Activated naive CD8-positive, alpha-beta T cell treated with anti-CD3 and anti-CD28 coated beads, Interleukin-2, amount 10 ng/mL, durations not matched to agents 7 days and 5 days (primary cell): ENCODE measurements at regions not wholly inside any gene's neighbourhood (a gene's known extent, or its start where the extent isn't known, plus 50 kb on each side); places are given as distances from the start of the nearest gene placed in this dataset.
"Not testable (repeated sequence)": the region's sequence is repeated elsewhere in the genome, so short reads cannot be mapped to it uniquely, and the experiment has no call there.

Source experiments
- ATAC-seq: fragments of 150-1000 bp; cut with Tn5 transposase; one replicate; pipeline ENCODE4 v1.10.0; 2021; ENCODE audit warnings: low read depth, moderate library complexity
- POLR2A ChIA-PET: fragments of 350-600 bp; sonication (Branson Sonifier 250); formaldehyde crosslinking; loops from one replicate; lab custom pipeline; 2021; ENCODE audit warnings: antibody characterized with exemption; lab: Charles Lee
- DNase-seq: peaks from one replicate; pipeline ENCODE4 v3.0.0; 2021
- H3K27ac Mint-ChIP-seq: one replicate; pipeline ENCODE4 v1.8.0; 2022; ENCODE audit warnings: mild to moderate bottlenecking, mixed read lengths
- H3K27me3 Mint-ChIP-seq: one replicate; pipeline ENCODE4 v1.8.0; 2022; ENCODE audit warnings: mild to moderate bottlenecking, moderate library complexity, mixed read lengths
- H3K36me3 Mint-ChIP-seq: one replicate; pipeline ENCODE4 v1.8.0; 2021; ENCODE audit warnings: mild to moderate bottlenecking, mixed read lengths
- H3K4me1 Mint-ChIP-seq: one replicate; pipeline ENCODE4 v1.8.0; 2021; ENCODE audit warnings: mixed read lengths
- H3K4me3 Mint-ChIP-seq: one replicate; pipeline ENCODE4 v1.8.0; 2022; ENCODE audit warnings: mild to moderate bottlenecking, moderate library complexity, mixed read lengths
- H3K9me3 Mint-ChIP-seq: one replicate; pipeline ENCODE4 v1.8.0; 2021; ENCODE audit warnings: mixed read lengths

DNA sequence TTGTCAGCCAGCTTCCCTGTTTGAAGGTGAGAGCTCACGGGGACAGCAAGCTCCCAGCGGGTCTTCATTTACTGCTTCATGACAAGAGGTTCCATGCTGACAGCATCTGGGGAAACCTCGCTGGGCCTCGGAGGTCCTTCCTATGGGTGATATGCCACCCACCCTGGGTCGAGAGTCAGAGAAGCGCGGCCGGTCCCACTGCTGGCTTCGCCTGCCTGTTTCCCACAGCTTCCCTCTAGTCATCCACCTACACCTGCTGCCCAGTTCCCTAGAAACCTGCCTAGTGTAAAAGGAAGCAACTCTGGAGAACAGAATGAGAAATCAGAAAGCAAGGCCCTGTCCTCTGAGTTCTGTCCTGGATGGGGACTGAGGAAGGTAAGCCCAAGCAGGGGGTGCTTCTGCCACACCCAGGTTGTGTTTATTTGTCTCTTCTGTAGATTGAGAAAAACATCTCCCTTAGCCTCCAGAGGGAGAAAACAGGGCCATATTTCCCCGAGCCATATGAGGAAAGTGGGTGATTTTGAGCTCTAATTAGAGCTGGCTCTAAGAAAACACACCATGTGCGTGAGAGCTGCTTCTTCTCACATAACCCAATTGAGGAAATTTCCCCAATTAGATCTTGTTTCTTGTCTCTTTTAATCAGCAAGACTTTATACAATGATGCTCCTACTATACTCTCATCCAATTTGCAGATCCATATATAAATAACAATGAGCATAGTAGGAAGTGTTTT, 504.3 kb downstream of the IRS2 start:
- Mint-ChIP-seq H3K9me3 (no peaks in the 10 kb centered on the region), H3K4me1 (no peaks in the 10 kb centered on the region), H3K36me3 (no peaks in the 10 kb centered on the region), H3K4me3 (no peak overlapping the region), H3K27me3 (no peaks in the 10 kb centered on the region), H3K27ac (no peak overlapping the region)
- DNase-seq (no peak), ATAC-seq (no peak)
- POLR2A ChIA-PET, result no interaction called here

DNA sequence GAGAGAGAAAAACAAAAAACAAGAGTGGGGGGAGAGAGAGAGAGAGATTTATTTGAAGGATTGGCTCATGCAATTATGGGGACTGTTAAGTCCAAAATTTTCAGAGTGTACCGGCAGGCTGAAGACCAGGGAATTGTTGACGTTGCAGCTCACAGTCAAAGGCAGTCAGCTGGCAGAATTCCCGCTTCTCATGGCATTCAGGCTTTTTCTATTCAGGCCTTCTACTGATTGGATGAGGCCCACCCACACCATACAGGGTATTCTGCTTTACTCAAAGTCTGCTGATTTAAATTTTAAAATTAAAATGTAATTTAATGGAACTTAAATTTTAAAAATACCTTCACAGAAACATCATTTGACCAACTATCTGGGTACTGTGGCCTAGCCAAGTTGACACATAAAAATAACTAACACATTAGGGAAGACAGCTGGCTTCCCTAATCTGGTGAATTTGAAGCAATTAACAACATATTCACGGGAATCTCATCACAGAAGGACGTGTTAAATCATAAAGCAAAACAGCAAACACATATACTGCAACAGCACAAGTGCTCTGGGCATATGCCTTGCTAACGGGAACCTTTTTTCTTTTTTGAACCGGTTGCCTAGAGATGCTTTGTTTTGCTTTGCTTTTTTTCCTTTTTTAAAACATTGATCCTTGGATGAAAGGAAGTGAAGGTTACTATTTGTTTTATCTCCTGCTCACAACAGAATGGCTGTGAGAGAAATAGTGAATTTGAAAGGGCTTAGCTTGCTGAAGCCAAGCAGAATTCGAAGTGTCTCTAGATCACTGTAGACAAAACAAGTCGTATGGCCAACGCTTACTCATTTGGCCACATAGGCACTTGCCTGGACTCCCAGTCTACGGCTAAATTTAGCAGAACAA, 505.1 kb downstream of the IRS2 start:
- Mint-ChIP-seq H3K27ac (no peak overlapping the region), H3K4me3 (no peak overlapping the region), H3K36me3 (no peaks in the 10 kb centered on the region), H3K27me3 (no peaks in the 10 kb centered on the region), H3K4me1 (no peaks in the 10 kb centered on the region), H3K9me3 (no peaks in the 10 kb centered on the region)
- no peak for DNase-seq
- POLR2A ChIA-PET, result no interaction called here
- ATAC-seq, result no peak

DNA sequence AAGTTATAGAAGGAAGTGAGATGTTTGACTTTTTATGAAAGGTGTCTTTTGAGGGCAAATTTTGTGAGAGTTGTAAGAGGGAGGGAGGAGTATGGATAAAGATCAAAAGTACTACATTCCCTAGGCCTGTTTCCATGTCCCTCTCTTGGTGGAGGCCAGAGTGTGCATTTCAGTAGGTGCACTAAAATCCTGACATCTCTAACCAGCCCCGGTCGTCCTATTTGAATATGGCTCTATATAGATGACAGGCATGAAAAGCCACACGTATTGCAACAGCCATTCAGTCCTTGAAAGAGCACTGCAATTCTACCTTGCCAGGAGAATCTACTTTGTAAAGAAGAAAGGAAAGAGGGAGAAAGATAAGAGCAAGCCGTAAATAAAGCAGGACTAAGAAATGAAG, 510.1 kb downstream of the IRS2 start:
- Mint-ChIP-seq H3K27me3 (no peaks in the 10 kb centered on the region), H3K4me3 (no peak overlapping the region), H3K9me3 (no peaks in the 10 kb centered on the region), H3K4me1 (no peaks in the 10 kb centered on the region), H3K36me3 (no peaks in the 10 kb centered on the region), H3K27ac (no peak overlapping the region)
- no peak for DNase-seq
- POLR2A ChIA-PET, result no interaction called here
- no peak for ATAC-seq

DNA sequence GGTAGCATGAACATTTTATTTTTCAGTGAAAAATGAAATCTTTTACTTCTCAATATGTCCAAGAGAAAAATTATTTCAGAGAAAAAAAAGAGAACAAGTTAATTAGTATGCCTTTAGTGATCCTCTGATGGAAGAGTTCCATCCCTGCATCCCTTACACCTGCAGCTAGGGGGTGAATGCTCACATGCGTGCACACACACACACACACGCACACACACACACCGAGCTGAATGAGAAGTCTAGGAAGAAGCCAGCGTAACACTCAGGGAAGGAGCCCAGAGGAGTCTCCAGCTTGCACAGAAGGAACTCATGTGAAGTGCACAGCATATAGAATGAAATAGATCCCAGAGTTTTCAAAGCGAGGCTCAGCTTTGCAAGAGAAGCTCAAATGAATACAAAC, 510.5 kb downstream of the IRS2 start:
- no peaks in the 10 kb centered on the region for H3K4me1 Mint-ChIP-seq
- DNase-seq (no peak), ATAC-seq (no peak)
- H3K27ac Mint-ChIP-seq, result no peak overlapping the region
- POLR2A ChIA-PET, result no interaction called here
- H3K36me3 Mint-ChIP-seq, result no peaks in the 10 kb centered on the region
- H3K4me3 Mint-ChIP-seq, result no peak overlapping the region
- no peaks in the 10 kb centered on the region for H3K27me3 Mint-ChIP-seq
- no peaks in the 10 kb centered on the region for H3K9me3 Mint-ChIP-seq

DNA sequence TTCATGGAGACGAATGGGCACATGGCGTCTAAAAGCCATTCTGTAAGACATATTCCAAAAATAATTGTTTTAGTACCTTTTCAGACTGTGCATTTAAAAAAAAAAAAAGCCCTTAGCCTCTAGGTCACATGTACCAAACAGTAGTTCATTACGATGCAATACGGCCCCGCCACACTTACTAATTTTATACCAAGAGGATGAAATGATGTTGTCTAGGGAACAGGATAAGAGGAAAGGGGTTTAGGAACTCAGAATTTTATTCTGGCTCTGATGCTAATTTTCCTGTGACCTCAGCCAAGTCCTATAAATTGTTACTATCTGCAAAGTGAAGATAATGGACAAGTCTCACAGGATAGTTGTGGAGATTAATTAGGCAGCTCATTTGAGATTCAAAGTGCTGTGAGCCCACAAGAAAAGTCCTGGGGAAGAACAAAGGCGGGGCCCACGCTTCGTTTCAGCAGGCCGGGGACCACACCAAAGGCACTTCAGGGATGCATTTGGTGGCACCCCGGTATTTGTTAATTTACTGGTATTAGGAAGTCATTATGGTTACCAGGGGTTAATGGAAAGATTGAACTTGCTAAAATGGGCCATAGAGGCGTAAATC, 511.1 kb downstream of the IRS2 start:
- Mint-ChIP-seq H3K27me3 (no peaks in the 10 kb centered on the region), H3K4me1 (no peaks in the 10 kb centered on the region), H3K36me3 (no peaks in the 10 kb centered on the region), H3K4me3 (no peak overlapping the region), H3K27ac (no peak overlapping the region), H3K9me3 (no peaks in the 10 kb centered on the region)
- no peak for ATAC-seq
- no peak for DNase-seq
- POLR2A ChIA-PET, result no interaction called here

DNA sequence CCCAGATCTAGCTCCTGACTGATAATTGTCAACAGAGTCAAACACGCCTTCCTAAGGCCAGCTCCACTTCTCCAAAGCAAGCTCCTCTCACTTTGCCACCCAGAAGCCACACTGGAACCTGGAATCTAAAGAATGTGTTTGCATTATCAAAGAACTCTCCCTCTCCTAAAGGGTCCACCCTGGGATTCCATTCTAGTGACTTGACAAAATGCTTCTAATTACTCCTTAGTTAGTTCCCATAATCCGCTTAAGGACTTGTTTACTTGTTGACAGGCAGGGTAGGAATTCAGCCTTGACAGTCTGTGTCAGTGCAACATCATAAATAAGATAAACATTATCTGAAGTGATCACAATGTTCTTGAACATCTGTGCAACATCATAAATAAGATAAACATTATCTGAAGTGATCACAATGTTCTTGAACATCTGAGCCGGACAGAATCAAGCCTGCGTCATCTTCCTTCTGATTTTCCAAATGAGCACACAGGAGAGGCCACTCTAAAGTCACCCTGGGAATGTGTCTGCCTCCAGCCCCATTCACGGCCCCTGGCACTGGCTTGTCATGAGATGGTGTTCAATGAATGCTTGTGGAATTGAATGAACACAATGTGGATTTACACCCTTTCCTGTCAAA, 512.1 kb downstream of the IRS2 start:
- H3K4me1 Mint-ChIP-seq, result no peaks in the 10 kb centered on the region
- no peak overlapping the region for H3K4me3 Mint-ChIP-seq
- H3K36me3 Mint-ChIP-seq, result no peaks in the 10 kb centered on the region
- no peak overlapping the region for H3K27ac Mint-ChIP-seq
- DNase-seq (no peak), ATAC-seq (no peak)
- H3K27me3 Mint-ChIP-seq, result no peaks in the 10 kb centered on the region
- POLR2A ChIA-PET, result no interaction called here
- no peaks in the 10 kb centered on the region for H3K9me3 Mint-ChIP-seq

DNA sequence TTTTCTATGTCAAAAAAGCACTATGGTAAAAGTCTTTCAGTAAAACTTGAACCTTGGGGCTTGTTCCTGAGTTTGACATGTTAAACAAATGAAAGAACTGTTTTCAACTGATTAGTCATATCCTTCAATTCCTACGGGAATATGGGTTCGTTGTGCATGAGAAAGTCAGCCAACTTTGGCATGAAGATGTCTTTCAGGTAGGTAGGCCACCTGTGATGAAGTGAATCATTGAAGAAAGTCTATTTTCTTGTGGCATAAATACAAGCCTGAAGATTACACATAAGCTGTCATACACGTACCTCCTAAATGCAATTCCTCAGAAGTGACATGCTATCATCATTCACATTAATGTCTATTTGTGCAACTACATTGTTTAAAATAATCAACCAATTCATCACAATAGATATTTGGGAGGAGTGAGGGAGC, 513.0 kb downstream of the IRS2 start:
- Mint-ChIP-seq H3K36me3 (no peaks in the 10 kb centered on the region), H3K9me3 (no peaks in the 10 kb centered on the region), H3K4me3 (no peak overlapping the region), H3K27ac (no peak overlapping the region), H3K4me1 (no peaks in the 10 kb centered on the region), H3K27me3 (no peaks in the 10 kb centered on the region)
- ATAC-seq (no peak), DNase-seq (no peak)
- POLR2A ChIA-PET, result no interaction called here

DNA sequence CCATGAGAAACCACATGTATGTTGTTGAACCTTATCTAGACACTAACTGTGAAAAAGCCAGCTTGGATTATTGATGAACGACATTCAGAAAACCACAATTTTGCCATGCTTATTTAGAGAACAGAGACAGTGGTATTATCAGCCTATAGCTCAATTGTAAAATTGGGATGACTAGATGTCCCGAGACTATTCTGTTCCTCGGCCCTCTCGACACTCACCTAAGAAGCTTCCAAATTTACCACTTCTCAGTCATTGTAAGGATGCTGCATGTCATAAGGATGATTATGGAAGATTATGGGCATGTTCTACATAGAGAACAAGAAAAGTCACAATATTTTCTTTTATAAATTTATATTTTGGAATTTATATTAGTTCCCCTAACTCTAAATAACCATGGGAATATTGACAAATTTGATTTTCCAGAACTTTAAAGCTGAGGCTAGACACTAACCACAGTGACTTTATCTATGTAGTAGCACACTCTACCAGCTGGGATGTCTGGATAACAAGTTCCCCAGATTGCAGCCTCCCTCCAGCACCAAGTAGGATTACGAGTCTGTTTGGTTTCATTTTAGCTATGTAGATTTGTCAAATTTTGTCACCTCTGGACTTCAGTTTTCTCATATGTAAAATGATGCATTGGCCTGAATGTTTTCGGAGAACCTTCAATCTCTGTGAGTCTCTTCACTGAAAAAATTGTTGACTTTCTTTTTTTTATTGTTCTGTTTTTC, 513.6 kb downstream of the IRS2 start:
- Mint-ChIP-seq H3K36me3 (no peaks in the 10 kb centered on the region), H3K4me1 (no peaks in the 10 kb centered on the region), H3K27ac (no peak overlapping the region), H3K4me3 (no peak overlapping the region), H3K27me3 (no peaks in the 10 kb centered on the region), H3K9me3 (no peaks in the 10 kb centered on the region)
- POLR2A ChIA-PET, result no interaction called here
- ATAC-seq (no peak), DNase-seq (no peak)

DNA sequence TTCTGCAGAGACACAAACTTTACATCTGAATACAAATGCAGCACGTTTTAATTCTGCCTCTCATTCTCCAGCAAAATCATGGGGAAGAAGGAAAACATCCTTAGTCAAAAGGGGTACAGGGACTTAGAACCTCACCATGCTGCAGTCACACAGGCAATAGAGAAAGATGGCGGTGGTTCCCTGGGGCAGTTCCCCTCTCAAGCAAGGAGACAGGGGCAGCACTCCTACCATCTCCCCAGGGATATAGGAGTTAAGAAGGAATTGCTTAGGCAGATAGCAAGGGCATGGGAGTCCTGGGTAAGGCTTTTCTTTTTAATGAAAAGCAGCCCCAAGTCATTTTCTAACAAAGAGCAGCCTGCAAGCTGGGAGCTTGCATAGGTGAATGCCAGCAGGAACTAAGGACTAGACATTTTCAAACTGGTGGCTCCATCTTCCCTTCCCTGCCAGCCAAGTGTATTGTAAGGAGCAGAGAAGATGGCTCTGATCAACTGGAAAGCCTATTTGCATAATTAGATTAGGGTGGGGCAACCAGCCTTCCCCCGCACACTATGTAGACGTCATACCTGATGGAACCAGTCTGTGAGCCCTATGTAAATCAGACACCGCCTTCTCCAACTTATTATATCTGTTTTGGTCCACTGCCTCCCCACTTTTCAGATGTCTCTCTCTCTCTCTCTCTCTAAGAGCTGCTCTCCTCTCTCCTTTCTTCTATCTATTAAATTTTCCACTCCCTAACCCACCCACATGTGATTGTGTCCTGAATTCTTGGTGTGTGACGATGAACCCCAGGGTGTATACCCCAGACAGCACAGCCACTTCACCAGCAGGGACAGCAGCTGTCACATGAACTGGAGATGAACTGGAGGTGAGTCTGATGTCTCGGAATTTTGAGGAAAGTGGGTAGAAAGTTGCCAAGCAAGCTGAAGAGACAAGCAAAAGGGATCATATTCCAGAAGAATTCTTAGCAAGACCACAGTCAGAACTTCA, 514.5 kb downstream of the IRS2 start:
- DNase-seq (no peak), ATAC-seq (no peak)
- H3K9me3 Mint-ChIP-seq, result no peaks in the 10 kb centered on the region
- POLR2A ChIA-PET, result no interaction called here
- H3K36me3 Mint-ChIP-seq, result no peaks in the 10 kb centered on the region
- no peaks in the 10 kb centered on the region for H3K27me3 Mint-ChIP-seq
- no peak overlapping the region for H3K4me3 Mint-ChIP-seq
- no peak overlapping the region for H3K27ac Mint-ChIP-seq
- no peaks in the 10 kb centered on the region for H3K4me1 Mint-ChIP-seq

DNA sequence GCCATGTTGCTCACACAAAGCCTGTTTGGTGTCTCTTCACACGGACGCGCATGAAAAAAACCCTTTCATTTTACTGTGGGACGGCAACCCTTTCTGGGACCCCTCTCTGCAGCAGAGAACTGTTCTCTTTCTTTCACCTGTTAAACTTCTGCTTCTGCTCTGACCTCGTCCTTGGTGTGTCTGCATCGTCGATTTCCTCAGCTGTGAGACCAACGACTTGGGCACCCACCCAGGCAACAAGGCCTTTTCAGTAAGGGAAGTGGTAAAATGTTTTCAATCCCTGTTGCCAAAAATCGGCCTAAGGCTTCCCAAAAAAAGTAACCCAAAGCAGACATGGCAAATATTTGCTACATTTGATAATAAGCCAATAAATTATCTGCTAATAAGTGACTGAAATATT, 515.3 kb downstream of the IRS2 start:
- no peak overlapping the region for H3K27ac Mint-ChIP-seq
- H3K9me3 Mint-ChIP-seq, result no peaks in the 10 kb centered on the region
- H3K27me3 Mint-ChIP-seq, result no peaks in the 10 kb centered on the region
- DNase-seq, result no peak
- H3K4me3 Mint-ChIP-seq, result no peak overlapping the region
- no peaks in the 10 kb centered on the region for H3K36me3 Mint-ChIP-seq
- no peaks in the 10 kb centered on the region for H3K4me1 Mint-ChIP-seq
- no peak for ATAC-seq
- POLR2A ChIA-PET, result no interaction called here

DNA sequence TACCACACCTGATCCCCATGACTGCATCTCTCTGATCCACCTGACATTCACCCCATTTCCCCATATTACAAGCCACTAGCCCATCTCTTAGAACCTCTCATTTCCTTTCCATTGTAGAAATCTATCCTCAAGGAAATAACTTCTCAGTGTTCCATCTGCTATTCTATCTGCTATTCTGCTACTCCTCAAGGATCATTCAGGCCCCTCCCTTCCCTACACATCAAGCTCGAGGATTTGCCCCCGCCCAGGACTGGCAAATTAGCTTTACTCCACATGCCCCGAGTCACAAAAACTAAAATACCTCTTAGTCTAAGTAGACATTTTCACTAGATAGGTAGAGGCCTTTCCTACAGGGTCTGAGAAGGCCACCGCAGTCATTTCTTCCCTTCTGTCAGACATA, 517.0 kb downstream of the IRS2 start:
- DNase-seq, H3K27ac Mint-ChIP-seq, H3K9me3 Mint-ChIP-seq, H3K27me3 Mint-ChIP-seq, H3K4me3 Mint-ChIP-seq, H3K36me3 Mint-ChIP-seq, H3K4me1 Mint-ChIP-seq, ATAC-seq, POLR2A ChIA-PET: not testable (repeated sequence)

DNA sequence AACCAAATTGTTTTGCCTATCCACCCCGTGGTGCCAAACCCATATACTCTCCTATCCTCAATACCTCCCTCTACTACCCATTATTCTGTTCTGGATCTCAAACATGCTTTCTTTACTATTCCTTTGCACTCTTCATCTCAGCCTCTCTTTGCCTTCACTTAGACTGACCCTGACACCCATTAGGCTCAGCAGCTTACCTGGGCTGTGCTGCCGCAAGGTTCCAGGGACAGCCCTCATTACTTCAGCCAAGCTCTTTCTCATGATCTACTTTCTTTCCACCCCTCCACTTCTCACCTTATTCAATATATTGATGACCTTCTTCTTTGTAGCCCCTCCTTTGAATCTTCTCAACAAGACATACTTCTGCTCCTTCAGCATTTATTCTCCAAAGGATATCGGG, 517.9 kb downstream of the IRS2 start:
- H3K27me3 Mint-ChIP-seq, H3K36me3 Mint-ChIP-seq, DNase-seq, H3K4me1 Mint-ChIP-seq, ATAC-seq, H3K4me3 Mint-ChIP-seq, POLR2A ChIA-PET, H3K27ac Mint-ChIP-seq, H3K9me3 Mint-ChIP-seq: not testable (repeated sequence)
